ENCODE measurements at regions not wholly inside any gene's neighbourhood (a gene's known extent, or its start where the extent isn't known, plus 50 kb on each side); places are given as distances from the start of the nearest gene placed in this dataset.

- H3K9ac ChIP-seq (ENCODE audit: low read depth in 2 of 2, low read length in 2 of 2) = no peak overlapping the region
- TF ChIP-seq, protein P1, sequence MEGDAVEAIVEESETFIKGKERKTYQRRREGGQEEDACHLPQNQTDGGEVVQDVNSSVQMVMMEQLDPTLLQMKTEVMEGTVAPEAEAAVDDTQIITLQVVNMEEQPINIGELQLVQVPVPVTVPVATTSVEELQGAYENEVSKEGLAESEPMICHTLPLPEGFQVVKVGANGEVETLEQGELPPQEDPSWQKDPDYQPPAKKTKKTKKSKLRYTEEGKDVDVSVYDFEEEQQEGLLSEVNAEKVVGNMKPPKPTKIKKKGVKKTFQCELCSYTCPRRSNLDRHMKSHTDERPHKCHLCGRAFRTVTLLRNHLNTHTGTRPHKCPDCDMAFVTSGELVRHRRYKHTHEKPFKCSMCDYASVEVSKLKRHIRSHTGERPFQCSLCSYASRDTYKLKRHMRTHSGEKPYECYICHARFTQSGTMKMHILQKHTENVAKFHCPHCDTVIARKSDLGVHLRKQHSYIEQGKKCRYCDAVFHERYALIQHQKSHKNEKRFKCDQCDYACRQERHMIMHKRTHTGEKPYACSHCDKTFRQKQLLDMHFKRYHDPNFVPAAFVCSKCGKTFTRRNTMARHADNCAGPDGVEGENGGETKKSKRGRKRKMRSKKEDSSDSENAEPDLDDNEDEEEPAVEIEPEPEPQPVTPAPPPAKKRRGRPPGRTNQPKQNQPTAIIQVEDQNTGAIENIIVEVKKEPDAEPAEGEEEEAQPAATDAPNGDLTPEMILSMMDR (IDR thresholded peaks at IDR 0.05) = no peak
- no peak overlapping the region for H3K4me3 ChIP-seq
- H3K9me3 ChIP-seq = no peaks in the 10 kb centered on the region
- no peaks in the 10 kb centered on the region for H3K4me1 ChIP-seq
- H3K36me3 ChIP-seq = no peaks in the 10 kb centered on the region
- no peak overlapping the region for H3K27ac ChIP-seq
- no peaks in the 10 kb centered on the region for H3K27me3 ChIP-seq
- intact Hi-C loops (cut with DNase I) = no loop called here
- DNase-seq = no peak
Measured at GRCh38 chr2:6617794-6618193, 247.9 kb downstream of the CMPK2 start.

DNA sequence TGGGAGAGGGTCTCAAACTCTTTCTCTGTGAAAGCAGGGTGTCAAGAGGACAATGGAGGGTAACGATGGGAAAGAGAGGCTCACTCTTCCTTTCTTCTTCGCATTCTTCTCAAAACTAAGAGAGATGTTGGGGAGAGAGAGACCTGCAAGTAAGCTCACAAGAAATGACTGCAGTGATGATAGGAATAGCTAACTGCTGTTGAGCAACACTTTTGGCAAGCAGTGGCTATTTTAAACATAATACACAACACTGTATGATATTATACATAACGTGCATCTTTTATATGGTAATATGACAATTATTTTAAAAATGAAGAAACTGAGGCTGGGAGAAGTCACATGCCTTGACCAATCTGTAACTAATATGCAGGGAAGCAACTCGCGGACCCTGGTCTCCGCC, 247.5 kb downstream of the CMPK2 start:
- Histone ChIP-seq H3K27ac (no peak overlapping the region), H3K4me1 (no peaks in the 10 kb centered on the region), H3K9me3 (no peaks in the 10 kb centered on the region), H3K36me3 (no peaks in the 10 kb centered on the region), H3K27me3 (no peaks in the 10 kb centered on the region), H3K9ac (ENCODE audit: low read depth in 2 of 2, low read length in 2 of 2) (no peak overlapping the region), H3K4me3 (no peak overlapping the region)
- intact Hi-C loops (cut with DNase I) = no loop called here
- no peak for DNase-seq
- TF ChIP-seq, protein P1 (IDR thresholded peaks at IDR 0.05) = no peak

DNA sequence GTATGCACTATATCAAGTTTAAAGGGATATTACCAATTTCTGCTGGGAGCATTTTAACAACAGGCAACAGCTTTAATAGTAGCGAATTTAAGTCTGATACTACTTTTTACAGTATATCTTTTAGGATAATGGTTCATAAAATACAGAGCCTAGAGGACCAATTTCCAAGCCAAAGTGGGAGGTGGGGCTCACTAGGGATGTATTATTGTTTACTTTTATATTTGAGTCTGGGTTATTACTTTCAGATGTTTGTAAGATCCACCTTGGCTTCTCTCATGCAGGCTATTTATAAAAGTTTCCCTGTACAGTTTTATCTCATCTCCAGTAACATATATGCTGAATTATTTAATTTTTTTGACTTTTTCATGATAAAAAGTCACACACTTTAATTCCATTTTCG, 242.0 kb downstream of the CMPK2 start:
- TF ChIP-seq, protein P1 (IDR thresholded peaks at IDR 0.05) = no peak
- Histone ChIP-seq H3K27ac (no peak overlapping the region), H3K27me3 (no peaks in the 10 kb centered on the region), H3K4me3 (no peak overlapping the region), H3K36me3 (no peaks in the 10 kb centered on the region), H3K9me3 (no peaks in the 10 kb centered on the region), H3K4me1 (no peaks in the 10 kb centered on the region), H3K9ac (ENCODE audit: low read depth in 2 of 2, low read length in 2 of 2) (no peak overlapping the region)
- intact Hi-C loops (cut with DNase I) = no loop called here
- no peak for DNase-seq

DNA sequence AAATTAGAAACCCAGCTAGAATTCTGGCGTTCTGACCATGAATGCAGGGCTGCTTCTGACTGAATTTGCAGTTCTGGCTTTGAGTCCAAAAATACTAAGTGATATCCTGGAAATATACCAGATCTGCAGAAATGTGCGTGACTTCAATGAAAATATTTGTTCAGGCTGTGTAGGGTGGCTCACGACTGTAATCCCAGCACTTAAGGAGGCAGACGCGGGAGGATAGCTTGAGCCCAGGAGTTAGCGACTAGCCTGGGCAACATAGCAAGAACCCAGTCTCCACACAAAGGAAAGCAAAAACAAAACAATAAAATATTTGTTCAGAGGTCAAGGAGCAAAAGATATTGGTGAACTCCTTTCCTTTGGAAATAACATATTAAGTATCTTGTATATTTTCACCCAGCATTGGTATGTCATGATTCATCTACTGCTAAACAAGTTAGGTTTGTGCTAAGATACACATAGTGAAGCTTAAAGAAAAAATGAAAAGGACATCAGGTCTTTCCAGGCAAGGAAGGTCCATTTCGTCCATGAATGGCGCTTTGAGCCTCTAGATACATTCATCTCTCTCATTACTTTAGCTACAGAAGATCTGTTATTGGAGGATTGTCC, 239.2 kb downstream of the CMPK2 start:
- DNase-seq = no peak

GRCh38 chr2:6627316-6627715, 238.4 kb downstream of the CMPK2 start:
- TF ChIP-seq, protein P1 (IDR thresholded peaks at IDR 0.05) = no peak

More for the DNA sequence above, 239.2 kb downstream of the CMPK2 start:
- no peak overlapping the region for H3K9ac ChIP-seq (ENCODE audit: low read depth in 2 of 2, low read length in 2 of 2)
- no peaks in the 10 kb centered on the region for H3K9me3 ChIP-seq
- no peaks in the 10 kb centered on the region for H3K36me3 ChIP-seq
- H3K4me1 ChIP-seq = no peaks in the 10 kb centered on the region
- intact Hi-C loops (cut with DNase I) = no loop called here
- no peaks in the 10 kb centered on the region for H3K27me3 ChIP-seq
- H3K4me3 ChIP-seq = no peak overlapping the region
- TF ChIP-seq, protein P1 (IDR thresholded peaks at IDR 0.05) = no peak
- H3K27ac ChIP-seq = no peak overlapping the region

More at GRCh38 chr2:6627316-6627715, 238.4 kb downstream of the CMPK2 start:
- no peak for DNase-seq
- no peak overlapping the region for H3K4me3 ChIP-seq
- H3K36me3 ChIP-seq = no peaks in the 10 kb centered on the region
- no peak overlapping the region for H3K9ac ChIP-seq (ENCODE audit: low read depth in 2 of 2, low read length in 2 of 2)
- no peak overlapping the region for H3K27ac ChIP-seq
- no peaks in the 10 kb centered on the region for H3K4me1 ChIP-seq
- H3K9me3 ChIP-seq = no peaks in the 10 kb centered on the region
- no peaks in the 10 kb centered on the region for H3K27me3 ChIP-seq
- intact Hi-C loops (cut with DNase I) = no loop called here
